ENCODE measurements at regions not wholly inside any gene's neighbourhood (a gene's known extent, or its start where the extent isn't known, plus 50 kb on each side); places are given as distances from the start of the nearest gene placed in this dataset.

DNA sequence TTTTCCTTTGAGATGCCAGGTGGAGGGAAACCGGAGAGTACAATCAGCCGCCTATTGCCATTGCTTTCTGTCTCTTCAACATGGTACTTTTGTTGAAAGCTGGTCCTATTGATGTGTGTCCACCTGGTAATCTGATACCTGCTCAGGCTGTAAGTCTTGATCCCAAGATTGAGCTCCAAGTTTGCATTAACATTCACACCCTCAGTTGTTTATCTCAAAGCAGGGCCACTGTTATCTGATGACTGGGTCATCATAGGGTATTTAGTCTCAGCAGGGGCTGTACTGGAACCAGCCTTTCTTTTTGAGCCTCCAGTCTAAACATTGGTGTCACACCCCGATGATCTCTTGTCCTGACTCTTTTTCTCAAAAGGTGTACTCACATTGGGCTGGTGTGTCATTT lies 370.3 kb upstream of the TOM1L1 start:
- no peak overlapping the region for H3K27ac ChIP-seq (ENCODE audit: low read length)
- H4K20me1 ChIP-seq (ENCODE audit: insufficient read depth, low read length): no peaks in the 10 kb centered on the region
- H3K4me2 ChIP-seq (ENCODE audit: low read length): no peak overlapping the region
- H3K4me3 ChIP-seq (ENCODE audit: low read length): no peak overlapping the region
- no peaks in the 10 kb centered on the region for H3K27me3 ChIP-seq (ENCODE audit: low read depth, low read length)
- H3K79me2 ChIP-seq (ENCODE audit: low read length): no peaks in the 10 kb centered on the region
- H3K9me3 ChIP-seq (ENCODE audit: insufficient read depth, low read length): no peaks in the 10 kb centered on the region
- no peak overlapping the region for H3K9ac ChIP-seq (ENCODE audit: low read length)
- H3K36me3 ChIP-seq (replicated peaks; ENCODE audit: low read depth, low read length): no peaks in the 10 kb centered on the region
- no peaks in the 10 kb centered on the region for H3K4me1 ChIP-seq (ENCODE audit: low read length)
- TF ChIP-seq, protein P1, sequence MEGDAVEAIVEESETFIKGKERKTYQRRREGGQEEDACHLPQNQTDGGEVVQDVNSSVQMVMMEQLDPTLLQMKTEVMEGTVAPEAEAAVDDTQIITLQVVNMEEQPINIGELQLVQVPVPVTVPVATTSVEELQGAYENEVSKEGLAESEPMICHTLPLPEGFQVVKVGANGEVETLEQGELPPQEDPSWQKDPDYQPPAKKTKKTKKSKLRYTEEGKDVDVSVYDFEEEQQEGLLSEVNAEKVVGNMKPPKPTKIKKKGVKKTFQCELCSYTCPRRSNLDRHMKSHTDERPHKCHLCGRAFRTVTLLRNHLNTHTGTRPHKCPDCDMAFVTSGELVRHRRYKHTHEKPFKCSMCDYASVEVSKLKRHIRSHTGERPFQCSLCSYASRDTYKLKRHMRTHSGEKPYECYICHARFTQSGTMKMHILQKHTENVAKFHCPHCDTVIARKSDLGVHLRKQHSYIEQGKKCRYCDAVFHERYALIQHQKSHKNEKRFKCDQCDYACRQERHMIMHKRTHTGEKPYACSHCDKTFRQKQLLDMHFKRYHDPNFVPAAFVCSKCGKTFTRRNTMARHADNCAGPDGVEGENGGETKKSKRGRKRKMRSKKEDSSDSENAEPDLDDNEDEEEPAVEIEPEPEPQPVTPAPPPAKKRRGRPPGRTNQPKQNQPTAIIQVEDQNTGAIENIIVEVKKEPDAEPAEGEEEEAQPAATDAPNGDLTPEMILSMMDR (IDR thresholded peaks at IDR 0.05; ENCODE audit: low read depth, low read length): no peak
- TF ChIP-seq EZH2phosphoT487 (IDR thresholded peaks at IDR 0.05; ENCODE audit: low read depth): no peak
- no peak overlapping the region for H2AFZ ChIP-seq (ENCODE audit: low read depth, low read length)

- Histone ChIP-seq H3K4me1 (ENCODE audit: low read length) (no peaks in the 10 kb centered on the region), H2AFZ (ENCODE audit: low read depth, low read length) (no peak overlapping the region), H3K9me3 (ENCODE audit: insufficient read depth, low read length) (no peaks in the 10 kb centered on the region), H3K36me3 (replicated peaks; ENCODE audit: low read depth, low read length) (no peaks in the 10 kb centered on the region), H3K4me3 (ENCODE audit: low read length) (no peak overlapping the region), H3K27ac (ENCODE audit: low read length) (no peak overlapping the region), H4K20me1 (ENCODE audit: insufficient read depth, low read length) (no peaks in the 10 kb centered on the region), H3K27me3 (ENCODE audit: low read depth, low read length) (no peaks in the 10 kb centered on the region), H3K4me2 (ENCODE audit: low read length) (no peak overlapping the region), H3K79me2 (ENCODE audit: low read length) (no peaks in the 10 kb centered on the region), H3K9ac (ENCODE audit: low read length) (no peak overlapping the region)
- TF ChIP-seq, protein P1 (IDR thresholded peaks at IDR 0.05; ENCODE audit: low read depth, low read length): no peak
- no peak for TF ChIP-seq EZH2phosphoT487 (IDR thresholded peaks at IDR 0.05; ENCODE audit: low read depth)
Measured at GRCh38 chr17:54536306-54536705, 364.3 kb upstream of the TOM1L1 start.

DNA sequence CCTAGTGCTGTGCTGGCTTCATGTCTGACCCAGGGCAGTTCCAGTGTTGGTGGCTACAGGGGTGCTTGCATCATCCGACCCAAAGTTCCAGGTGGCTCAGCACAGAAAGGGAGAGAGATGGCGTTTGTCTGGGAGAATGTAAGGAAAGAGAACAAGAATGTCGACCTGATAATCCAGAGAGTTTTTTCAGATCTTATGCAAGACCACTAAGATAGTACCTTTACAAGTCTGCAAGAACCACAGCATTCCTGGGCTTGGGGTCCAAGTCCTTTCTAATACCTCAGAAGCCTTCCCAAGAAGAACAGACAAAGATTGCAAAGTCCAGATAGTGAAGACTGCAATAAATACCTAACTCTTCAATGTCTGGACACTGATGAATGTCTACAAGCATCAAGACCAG lies 363.0 kb upstream of the TOM1L1 start:
- Histone ChIP-seq H3K9ac (ENCODE audit: low read length) (no peak overlapping the region), H3K27me3 (ENCODE audit: low read depth, low read length) (no peaks in the 10 kb centered on the region), H3K27ac (ENCODE audit: low read length) (no peak overlapping the region), H3K9me3 (ENCODE audit: insufficient read depth, low read length) (no peaks in the 10 kb centered on the region), H3K36me3 (replicated peaks; ENCODE audit: low read depth, low read length) (no peaks in the 10 kb centered on the region), H2AFZ (ENCODE audit: low read depth, low read length) (no peak overlapping the region), H3K79me2 (ENCODE audit: low read length) (no peaks in the 10 kb centered on the region), H3K4me3 (ENCODE audit: low read length) (no peak overlapping the region), H4K20me1 (ENCODE audit: insufficient read depth, low read length) (no peaks in the 10 kb centered on the region), H3K4me2 (ENCODE audit: low read length) (no peak overlapping the region), H3K4me1 (ENCODE audit: low read length) (no peaks in the 10 kb centered on the region)
- TF ChIP-seq EZH2phosphoT487 (IDR thresholded peaks at IDR 0.05; ENCODE audit: low read depth): no peak
- TF ChIP-seq, protein P1 (IDR thresholded peaks at IDR 0.05; ENCODE audit: low read depth, low read length): no peak

GRCh38 chr17:54544249-54544648 lies 356.4 kb upstream of the TOM1L1 start:
- no peaks in the 10 kb centered on the region for H3K27me3 ChIP-seq (ENCODE audit: low read depth, low read length)
- no peaks in the 10 kb centered on the region for H3K36me3 ChIP-seq (replicated peaks; ENCODE audit: low read depth, low read length)
- H3K9me3 ChIP-seq (ENCODE audit: insufficient read depth, low read length): no peaks in the 10 kb centered on the region
- H3K4me3 ChIP-seq (ENCODE audit: low read length): no peak overlapping the region
- H3K9ac ChIP-seq (ENCODE audit: low read length): no peak overlapping the region
- H3K4me1 ChIP-seq (ENCODE audit: low read length): no peaks in the 10 kb centered on the region
- no peak overlapping the region for H3K4me2 ChIP-seq (ENCODE audit: low read length)
- H4K20me1 ChIP-seq (ENCODE audit: insufficient read depth, low read length): no peaks in the 10 kb centered on the region
- TF ChIP-seq, protein P1 (IDR thresholded peaks at IDR 0.05; ENCODE audit: low read depth, low read length): no peak
- no peak for TF ChIP-seq EZH2phosphoT487 (IDR thresholded peaks at IDR 0.05; ENCODE audit: low read depth)
- no peak overlapping the region for H2AFZ ChIP-seq (ENCODE audit: low read depth, low read length)
- no peak overlapping the region for H3K27ac ChIP-seq (ENCODE audit: low read length)
- H3K79me2 ChIP-seq (ENCODE audit: low read length): no peaks in the 10 kb centered on the region

Data from OCI-LY3 (cell line).